Esophagus squamous epithelium (tissue), 5 donors: ENCODE measurements at regions not wholly inside any gene's neighbourhood (a gene's known extent, or its start where the extent isn't known, plus 50 kb on each side); places are given as distances from the start of the nearest gene placed in this dataset.

ENCODE experiments used
- DNase-seq: peaks from one replicate; lab custom pipeline; 2025; lab: John Stamatoyannopoulos, UW
- H3K27ac ChIP-seq, 4 donors: fragments of 200-600 bp; sonication (generic); one replicate each; pipeline ENCODE4 v1.5.1; 2016 to 2019; ENCODE audit warnings: mild to moderate bottlenecking in 1 of 4
- H3K27me3 ChIP-seq, 4 donors: fragments of 200-600 bp; sonication (generic); 1 replicate in 3 of 4; 2 replicates in 1 of 4; pipeline versions ENCODE4 v1.5.1 to v1.6.0; 2017 to 2021; ENCODE audit warnings: antibody characterized with exemption in 1 of 4
- H3K36me3 ChIP-seq, 3 donors: fragments of 200-600 bp; sonication (generic); one replicate each; pipeline ENCODE4 v1.5.1; 2016 to 2019
- H3K4me1 ChIP-seq, 3 donors: fragments of 200-600 bp; sonication (generic); one replicate each; pipeline ENCODE4 v1.5.1; 2017 to 2019
- H3K4me3 ChIP-seq, 4 donors: fragments of 200-600 bp; sonication (generic); 1 replicate in 3 of 4; 2 replicates in 1 of 4; pipeline ENCODE4 v1.5.1; 2016 to 2019; ENCODE audit warnings: mild to moderate bottlenecking in 2 of 4, moderate library complexity in 1 of 4
- H3K9me3 ChIP-seq, 3 donors: fragments of 200-600 bp; sonication (generic); one replicate each; pipeline ENCODE4 v1.5.1; 2016 to 2019
- CTCF ChIP-seq, 6 experiments: fragments of 450-650 bp in 4 of 6; fragments of 200-600 bp in 2 of 6; sonication (generic) in 2 of 6; IDR thresholded peaks; one replicate each; pipeline ENCODE4 v1.5.1; 2016 to 2019; ENCODE audit warnings: antibody characterized with exemption in 6 of 6, mild to moderate bottlenecking in 4 of 6, moderate library complexity in 4 of 6
- POLR2A ChIP-seq, 4 donors: fragments of 450-650 bp; IDR thresholded peaks; one replicate each; pipeline ENCODE4 v1.6.1; 2017; ENCODE audit warnings: antibody characterized with exemption in 4 of 4, mild to moderate bottlenecking in 4 of 4, moderate library complexity in 3 of 4
- WGBS, 2 donors: methylation state at CpG; one replicate each; pipeline ENCODE4 v1.1.5; 2018; 5-methylcytosine and 5-hydroxymethylcytosine counted together
- intact Hi-C: fragments of 100-400 bp; cut with DNase I; formaldehyde crosslinking; loops from one replicate; pipeline ENCODE4 v1.15.0; 2022
- donor health status: DM: yes; HTN: yes; CAD: no.

GRCh38 chr14:82449926-82450468 is 916.3 kb upstream of the SEL1L start:
- Histone ChIP-seq H3K27me3 (no peaks in the 10 kb centered on the region), H3K4me3 (no peak overlapping the region), H3K4me1 (no peaks in the 10 kb centered on the region), H3K27ac (no peak overlapping the region), H3K36me3 (no peaks in the 10 kb centered on the region), H3K9me3 (no peaks in the 10 kb centered on the region)
- intact Hi-C loops = no loop called here
- no peak for DNase-seq
- TF ChIP-seq POLR2A (IDR thresholded peaks at IDR 0.05) (no peak), CTCF (IDR thresholded peaks at IDR 0.05) (no peak)
- WGBS, 2 donors = 59 to 61% methylated on average over 5 of the region's 5 CpGs

DNA sequence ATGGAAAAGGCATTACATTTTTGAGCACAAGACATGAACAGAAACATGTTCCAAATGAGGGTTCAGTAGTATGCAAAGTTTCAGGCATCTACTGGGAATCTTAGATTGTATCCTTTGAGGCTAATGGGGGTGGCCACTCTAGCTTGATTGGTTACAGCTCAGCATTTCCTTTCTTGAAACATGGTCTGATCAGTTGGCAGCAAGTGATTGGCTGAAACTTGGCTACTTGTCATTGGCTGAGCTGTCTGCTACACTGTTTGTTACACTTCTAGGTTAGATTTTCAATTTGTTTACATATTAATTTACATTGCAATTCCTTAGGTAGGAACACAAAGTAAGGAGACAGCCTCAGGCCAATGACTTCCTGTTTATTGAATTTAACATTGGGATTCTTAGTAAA is 918.0 kb upstream of the SEL1L start:
- DNase-seq = no peak
- Histone ChIP-seq H3K4me1 (no peaks in the 10 kb centered on the region), H3K27me3 (no peaks in the 10 kb centered on the region), H3K9me3 (no peaks in the 10 kb centered on the region), H3K36me3 (no peaks in the 10 kb centered on the region), H3K27ac (no peak overlapping the region), H3K4me3 (no peak overlapping the region)
- TF ChIP-seq POLR2A (IDR thresholded peaks at IDR 0.05) (no peak), CTCF (IDR thresholded peaks at IDR 0.05) (no peak)
- intact Hi-C loops = no loop called here

DNA sequence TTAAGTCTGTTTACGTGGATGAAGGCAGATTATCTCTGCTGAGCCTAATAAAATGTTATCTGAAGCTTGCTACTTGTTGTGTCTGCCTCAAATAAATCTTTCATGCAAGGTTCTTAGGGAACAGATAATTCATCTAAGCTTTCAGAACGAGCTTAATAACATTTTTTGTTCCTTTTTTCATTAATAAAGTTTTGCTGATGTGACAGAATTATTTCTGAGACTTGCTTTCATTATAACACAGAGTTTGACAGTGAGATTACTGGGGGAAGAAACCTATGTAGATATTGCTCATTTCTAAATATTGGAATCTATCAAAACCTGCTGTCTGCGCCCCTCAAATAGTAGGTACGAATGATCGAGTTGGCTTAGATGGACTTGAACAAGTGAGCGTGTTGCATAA is 948.7 kb upstream of the SEL1L start:
- intact Hi-C loops = no loop called here
- no peak overlapping the region for H3K27ac ChIP-seq
- H3K4me1 ChIP-seq = no peaks in the 10 kb centered on the region
- no peak for DNase-seq
- no peaks in the 10 kb centered on the region for H3K9me3 ChIP-seq
- no peak overlapping the region for H3K4me3 ChIP-seq
- no peaks in the 10 kb centered on the region for H3K36me3 ChIP-seq
- TF ChIP-seq CTCF (IDR thresholded peaks at IDR 0.05) (no peak), POLR2A (IDR thresholded peaks at IDR 0.05) (no peak)
- WGBS, 2 donors = 70 to 71% methylated on average over 6 of the region's 6 CpGs
- H3K27me3 ChIP-seq = no peaks in the 10 kb centered on the region

GRCh38 chr14:82488473-82488872 is 954.8 kb upstream of the SEL1L start:
- no peak for DNase-seq
- 77 to 91% methylated on average over 2 of the region's 2 CpGs for WGBS, 2 donors
- Histone ChIP-seq H3K9me3 (no peaks in the 10 kb centered on the region), H3K4me3 (no peak overlapping the region), H3K27me3 (no peaks in the 10 kb centered on the region), H3K4me1 (no peaks in the 10 kb centered on the region), H3K27ac (no peak overlapping the region), H3K36me3 (no peaks in the 10 kb centered on the region)
- TF ChIP-seq POLR2A (IDR thresholded peaks at IDR 0.05) = no peak
- TF ChIP-seq CTCF (IDR thresholded peaks at IDR 0.05) = no peak
- intact Hi-C loops = no loop called here

- H3K36me3 ChIP-seq = no peaks in the 10 kb centered on the region
These were observed 956.7 kb upstream of the SEL1L start for GRCh38 chr14:82490397-82490796.

More at GRCh38 chr14:82490397-82490796, 956.7 kb upstream of the SEL1L start:
- Histone ChIP-seq H3K27ac (no peak overlapping the region), H3K4me3 (no peak overlapping the region), H3K4me1 (no peaks in the 10 kb centered on the region), H3K9me3 (no peaks in the 10 kb centered on the region), H3K27me3 (no peaks in the 10 kb centered on the region)
- TF ChIP-seq POLR2A (IDR thresholded peaks at IDR 0.05) (no peak), CTCF (IDR thresholded peaks at IDR 0.05) (no peak)
- no peak for DNase-seq
- 65 to 82% methylated on average over 1 of the region's 1 CpG for WGBS, 2 donors
- intact Hi-C loops = no loop called here
